ENCODE measurements at regions not wholly inside any gene's neighbourhood (a gene's known extent, or its start where the extent isn't known, plus 50 kb on each side); places are given as distances from the start of the nearest gene placed in this dataset.

DNA sequence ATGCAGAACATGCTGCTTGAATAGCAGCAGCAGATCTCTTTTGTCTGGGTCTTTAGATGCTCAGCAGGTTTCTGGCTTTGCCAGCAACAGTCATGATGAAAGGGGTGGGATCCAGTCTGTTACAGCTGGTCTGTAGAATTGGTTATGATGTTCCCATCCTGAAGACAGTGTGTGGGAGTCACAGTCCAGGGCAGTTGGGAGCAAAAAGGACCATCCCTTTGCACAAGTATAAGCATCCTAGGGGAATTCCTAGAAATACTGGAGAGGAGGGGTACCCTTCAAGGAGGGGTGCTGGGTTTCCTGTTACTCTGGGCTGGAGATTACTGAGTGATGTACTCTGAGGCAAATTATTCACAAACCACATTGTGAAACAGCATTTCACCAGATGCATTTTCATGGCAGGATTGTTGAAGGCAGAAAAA lies 119.9 kb upstream of the RND3 start:
- Histone ChIP-seq H4K20me1 (ENCODE audit: insufficient read depth, low read length) (no peaks in the 10 kb centered on the region), H3K4me2 (ENCODE audit: low read length) (no peak overlapping the region), H3K4me1 (ENCODE audit: low read length) (peaks cover 12% of the 10 kb centered on the region), H3K27me3 (ENCODE audit: low read depth, low read length) (no peaks in the 10 kb centered on the region), H3K4me3 (ENCODE audit: low read length) (no peak overlapping the region), H3K9me3 (ENCODE audit: insufficient read depth, low read length) (no peaks in the 10 kb centered on the region), H3K79me2 (ENCODE audit: low read length) (no peaks in the 10 kb centered on the region), H2AFZ (ENCODE audit: low read depth, low read length) (no peak overlapping the region), H3K9ac (ENCODE audit: low read length) (no peak overlapping the region), H3K36me3 (replicated peaks; ENCODE audit: low read depth, low read length) (no peaks in the 10 kb centered on the region), H3K27ac (ENCODE audit: low read length) (no peak overlapping the region)
- TF ChIP-seq, protein P1, sequence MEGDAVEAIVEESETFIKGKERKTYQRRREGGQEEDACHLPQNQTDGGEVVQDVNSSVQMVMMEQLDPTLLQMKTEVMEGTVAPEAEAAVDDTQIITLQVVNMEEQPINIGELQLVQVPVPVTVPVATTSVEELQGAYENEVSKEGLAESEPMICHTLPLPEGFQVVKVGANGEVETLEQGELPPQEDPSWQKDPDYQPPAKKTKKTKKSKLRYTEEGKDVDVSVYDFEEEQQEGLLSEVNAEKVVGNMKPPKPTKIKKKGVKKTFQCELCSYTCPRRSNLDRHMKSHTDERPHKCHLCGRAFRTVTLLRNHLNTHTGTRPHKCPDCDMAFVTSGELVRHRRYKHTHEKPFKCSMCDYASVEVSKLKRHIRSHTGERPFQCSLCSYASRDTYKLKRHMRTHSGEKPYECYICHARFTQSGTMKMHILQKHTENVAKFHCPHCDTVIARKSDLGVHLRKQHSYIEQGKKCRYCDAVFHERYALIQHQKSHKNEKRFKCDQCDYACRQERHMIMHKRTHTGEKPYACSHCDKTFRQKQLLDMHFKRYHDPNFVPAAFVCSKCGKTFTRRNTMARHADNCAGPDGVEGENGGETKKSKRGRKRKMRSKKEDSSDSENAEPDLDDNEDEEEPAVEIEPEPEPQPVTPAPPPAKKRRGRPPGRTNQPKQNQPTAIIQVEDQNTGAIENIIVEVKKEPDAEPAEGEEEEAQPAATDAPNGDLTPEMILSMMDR (IDR thresholded peaks at IDR 0.05; ENCODE audit: low read depth, low read length) = no peak
- TF ChIP-seq EZH2phosphoT487 (IDR thresholded peaks at IDR 0.05; ENCODE audit: low read depth) = no peak

DNA sequence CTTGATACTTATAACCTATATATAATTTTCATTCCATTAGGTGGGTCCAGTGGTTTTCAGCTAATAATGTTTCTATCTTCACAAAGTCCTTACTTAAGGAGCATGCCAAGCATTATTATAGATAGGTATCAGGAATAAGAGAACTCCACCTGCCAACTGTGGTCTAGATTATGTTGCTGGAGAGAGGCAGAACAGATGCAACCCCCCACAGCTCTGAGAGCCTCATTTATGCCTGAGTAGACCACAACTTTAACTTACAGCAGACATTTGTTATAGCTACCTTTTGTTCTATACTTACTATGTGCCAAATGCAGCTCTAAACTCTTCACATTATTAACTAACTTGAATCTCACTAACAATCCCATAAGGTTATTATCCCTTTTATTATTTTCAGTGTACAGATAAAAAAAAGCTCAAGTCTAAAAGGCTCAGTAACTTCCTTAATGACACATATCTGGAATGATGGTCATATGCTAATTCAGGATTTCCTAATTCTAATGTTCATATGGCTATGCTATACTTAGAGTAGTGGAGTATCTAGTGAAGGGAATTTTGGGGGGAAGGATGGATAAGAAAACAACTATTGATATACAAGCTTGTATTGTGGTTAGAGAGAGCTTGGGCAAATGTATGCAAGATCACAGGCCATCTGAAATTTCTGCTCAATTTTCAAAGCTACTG lies 119.1 kb upstream of the RND3 start:
- Histone ChIP-seq H3K4me2 (ENCODE audit: low read length) (no peak overlapping the region), H2AFZ (ENCODE audit: low read depth, low read length) (no peak overlapping the region)

DNA sequence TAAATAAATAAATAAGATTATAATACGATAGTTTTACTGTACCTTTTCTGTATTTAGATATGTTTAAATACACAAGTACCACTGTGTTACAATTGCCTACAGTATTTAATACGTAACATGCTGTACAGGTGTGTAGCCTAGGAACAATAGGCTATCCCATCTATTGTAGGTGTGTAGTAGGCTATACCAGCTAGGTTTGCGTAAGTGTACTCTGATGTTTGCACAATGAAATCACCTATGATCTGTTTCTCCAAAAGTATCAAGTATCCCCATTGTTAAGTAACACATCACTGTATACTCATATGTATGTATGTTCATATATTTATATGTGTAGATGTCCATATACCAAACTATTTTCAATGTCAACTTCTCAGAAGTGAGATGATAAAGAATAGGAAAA lies 118.2 kb upstream of the RND3 start:
- H3K4me1 ChIP-seq (ENCODE audit: low read length) = peaks cover 12% of the 10 kb centered on the region
- no peaks in the 10 kb centered on the region for H3K9me3 ChIP-seq (ENCODE audit: insufficient read depth, low read length)
- H4K20me1 ChIP-seq (ENCODE audit: insufficient read depth, low read length) = no peaks in the 10 kb centered on the region
- no peaks in the 10 kb centered on the region for H3K79me2 ChIP-seq (ENCODE audit: low read length)
- no peaks in the 10 kb centered on the region for H3K36me3 ChIP-seq (replicated peaks; ENCODE audit: low read depth, low read length)
- TF ChIP-seq, protein P1 (IDR thresholded peaks at IDR 0.05; ENCODE audit: low read depth, low read length) = no peak
- H3K27me3 ChIP-seq (ENCODE audit: low read depth, low read length) = no peaks in the 10 kb centered on the region
- no peak overlapping the region for H3K27ac ChIP-seq (ENCODE audit: low read length)
- H3K9ac ChIP-seq (ENCODE audit: low read length) = no peak overlapping the region
- H3K4me2 ChIP-seq (ENCODE audit: low read length) = no peak overlapping the region
- no peak overlapping the region for H2AFZ ChIP-seq (ENCODE audit: low read depth, low read length)
- H3K4me3 ChIP-seq (ENCODE audit: low read length) = no peak overlapping the region

More for the DNA sequence above, 119.1 kb upstream of the RND3 start:
- no peak overlapping the region for H3K9ac ChIP-seq (ENCODE audit: low read length)
- no peak overlapping the region for H3K4me3 ChIP-seq (ENCODE audit: low read length)
- peaks cover 12% of the 10 kb centered on the region for H3K4me1 ChIP-seq (ENCODE audit: low read length)
- H3K9me3 ChIP-seq (ENCODE audit: insufficient read depth, low read length) = no peaks in the 10 kb centered on the region
- no peaks in the 10 kb centered on the region for H3K79me2 ChIP-seq (ENCODE audit: low read length)
- TF ChIP-seq, protein P1 (IDR thresholded peaks at IDR 0.05; ENCODE audit: low read depth, low read length) = no peak
- no peaks in the 10 kb centered on the region for H3K27me3 ChIP-seq (ENCODE audit: low read depth, low read length)
- H3K36me3 ChIP-seq (replicated peaks; ENCODE audit: low read depth, low read length) = no peaks in the 10 kb centered on the region
- H3K27ac ChIP-seq (ENCODE audit: low read length) = no peak overlapping the region
- no peaks in the 10 kb centered on the region for H4K20me1 ChIP-seq (ENCODE audit: insufficient read depth, low read length)

DNA sequence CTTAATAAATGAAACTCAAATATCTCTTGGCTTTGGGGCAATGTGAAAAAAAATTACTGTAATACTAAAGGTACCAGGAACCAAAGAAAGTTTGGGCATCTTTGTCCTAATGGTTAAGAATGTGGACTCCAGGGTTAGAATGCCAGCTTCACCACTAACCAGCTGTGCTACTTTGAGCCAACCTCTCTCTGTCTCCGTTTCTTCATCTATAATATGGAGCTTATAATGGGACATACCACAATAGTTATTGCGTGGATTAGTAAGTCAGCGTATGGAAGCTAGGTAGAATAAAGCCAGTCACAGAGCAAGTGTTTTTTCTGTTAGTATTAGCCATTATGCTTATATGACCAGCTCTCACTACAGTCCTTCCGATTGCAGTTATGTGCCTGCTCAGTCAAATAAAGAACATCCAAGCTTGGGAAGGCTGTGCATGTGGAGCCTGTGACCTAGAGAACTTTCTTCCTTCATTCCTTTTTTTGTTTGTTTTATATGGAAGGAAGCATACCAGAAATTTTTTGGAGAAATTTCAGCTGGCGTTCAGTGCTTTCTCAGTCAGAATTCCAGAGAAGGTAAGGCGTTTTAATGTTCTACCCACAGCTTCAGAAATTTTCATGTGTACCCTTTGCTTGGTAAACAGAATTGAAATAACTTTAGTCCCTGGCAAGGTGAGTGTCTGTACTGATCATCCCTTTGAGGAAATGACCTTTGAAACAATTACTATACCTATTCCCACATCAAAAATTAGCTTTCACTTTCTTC lies 114.0 kb upstream of the RND3 start:
- H3K36me3 ChIP-seq (replicated peaks; ENCODE audit: low read depth, low read length) = no peaks in the 10 kb centered on the region
- H4K20me1 ChIP-seq (ENCODE audit: insufficient read depth, low read length) = no peaks in the 10 kb centered on the region
- no peak overlapping the region for H3K9ac ChIP-seq (ENCODE audit: low read length)
- TF ChIP-seq, protein P1 (IDR thresholded peaks at IDR 0.05; ENCODE audit: low read depth, low read length) = no peak
- TF ChIP-seq EZH2phosphoT487 (IDR thresholded peaks at IDR 0.05; ENCODE audit: low read depth) = no peak
- H2AFZ ChIP-seq (ENCODE audit: low read depth, low read length) = no peak overlapping the region
- no peak overlapping the region for H3K27ac ChIP-seq (ENCODE audit: low read length)
- H3K4me2 ChIP-seq (ENCODE audit: low read length) = no peak overlapping the region
- no peaks in the 10 kb centered on the region for H3K9me3 ChIP-seq (ENCODE audit: insufficient read depth, low read length)
- no peaks in the 10 kb centered on the region for H3K27me3 ChIP-seq (ENCODE audit: low read depth, low read length)
- peaks cover 3% of the 10 kb centered on the region for H3K4me1 ChIP-seq (ENCODE audit: low read length)
- H3K4me3 ChIP-seq (ENCODE audit: low read length) = no peak overlapping the region
- H3K79me2 ChIP-seq (ENCODE audit: low read length) = no peaks in the 10 kb centered on the region

All from OCI-LY3 (cell line).